SK-N-SH treated with all-trans-retinoic acid at 6 μM for 48 hours (cell line): ENCODE measurements at regions not wholly inside any gene's neighbourhood (a gene's known extent, or its start where the extent isn't known, plus 50 kb on each side); places are given as distances from the start of the nearest gene placed in this dataset.

Experiments used
- ATAC-seq: fragments of 200-7000 bp; cut with Tn5 transposase; 3 replicates; pipeline ENCODE4 v1.9.1; 2020; ENCODE audit warnings: mild to moderate bottlenecking, moderate library complexity
- ARNTL ChIP-seq: fragments of 450-650 bp; formaldehyde crosslinking; IDR thresholded peaks from 2 replicates; pipeline ENCODE4 v1.5.0; 2020; ENCODE audit warnings: low read depth, mild to moderate bottlenecking, moderate library complexity, borderline replicate concordance
- BACH2 ChIP-seq: fragments of 250-450 bp; sonication (Bioruptor Pico); IDR thresholded peaks from 2 replicates; pipeline ENCODE4 v1.9.0; 2021; ENCODE audit warnings: mild to moderate bottlenecking, borderline replicate concordance
- CSRNP3 ChIP-seq: fragments of 250-450 bp; sonication (Bioruptor Pico); IDR thresholded peaks from 2 replicates; pipeline ENCODE4 v1.5.1; 2021; ENCODE audit warnings: mild to moderate bottlenecking, moderate library complexity
- GLIS3 ChIP-seq: fragments of 250-450 bp; sonication (Bioruptor Pico); IDR thresholded peaks from 2 replicates; pipeline ENCODE4 v1.5.0; 2020; ENCODE audit warnings: mild to moderate bottlenecking, moderate library complexity
- OSR1 ChIP-seq: fragments of 250-450 bp; sonication (Bioruptor Pico); IDR thresholded peaks from 2 replicates; pipeline ENCODE4 v1.8.0; 2022; ENCODE audit warnings: moderate library complexity, mild to moderate bottlenecking, inconsistent platforms
- PATZ1 ChIP-seq: fragments of 250-450 bp; sonication (Bioruptor Pico); IDR thresholded peaks from 2 replicates; pipeline ENCODE4 v1.8.0; 2020; ENCODE audit warnings: mild to moderate bottlenecking, moderate library complexity, borderline replicate concordance
- POU6F1 ChIP-seq: fragments of 250-450 bp; sonication (Bioruptor Pico); IDR thresholded peaks from 2 replicates; pipeline ENCODE4 v1.8.0; 2021; ENCODE audit warnings: low read depth, mild to moderate bottlenecking, moderate library complexity, borderline replicate concordance
- SNAI2 ChIP-seq: fragments of 250-450 bp; sonication (Bioruptor Pico); IDR thresholded peaks from 2 replicates; pipeline ENCODE4 v1.5.0; 2020; ENCODE audit warnings: mild to moderate bottlenecking, moderate library complexity
- TCF4 ChIP-seq: fragments of 250-450 bp; sonication (Bioruptor Pico); IDR thresholded peaks from 2 replicates; pipeline ENCODE4 v1.8.0; 2021; ENCODE audit warnings: mild to moderate bottlenecking, moderate library complexity, borderline replicate concordance
- TOX ChIP-seq: fragments of 250-450 bp; sonication (Bioruptor Pico); IDR thresholded peaks from 2 replicates; pipeline ENCODE4 v1.8.0; 2021; ENCODE audit warnings: mild to moderate bottlenecking, moderate library complexity, borderline replicate concordance
- TSHZ2 ChIP-seq: fragments of 250-450 bp; sonication (Bioruptor Pico); IDR thresholded peaks from 2 replicates; pipeline ENCODE4 v1.5.0; 2020; ENCODE audit warnings: mild to moderate bottlenecking, moderate library complexity
- ZC3H10 ChIP-seq: fragments of 250-450 bp; sonication (Bioruptor Pico); IDR thresholded peaks from 2 replicates; pipeline ENCODE4 v1.5.1; 2021; ENCODE audit warnings: mild to moderate bottlenecking, moderate library complexity
- ZFP30 ChIP-seq: fragments of 450-650 bp; formaldehyde crosslinking; IDR thresholded peaks from 2 replicates; pipeline ENCODE4 v1.5.0; 2022; ENCODE audit warnings: mild to moderate bottlenecking, moderate library complexity
- ZNF70 ChIP-seq: fragments of 450-650 bp; formaldehyde crosslinking; IDR thresholded peaks from 2 replicates; pipeline ENCODE4 v1.5.0; 2020; ENCODE audit warnings: mild to moderate bottlenecking, moderate library complexity
- ZNF8 ChIP-seq: fragments of 450-650 bp; formaldehyde crosslinking; IDR thresholded peaks from 2 replicates; pipeline ENCODE4 v1.5.0; 2020; ENCODE audit warnings: mild to moderate bottlenecking, moderate library complexity

- no peak for TF ChIP-seq CSRNP3 (CRISPR knock-in tag)
- no peak for TF ChIP-seq TCF4 (CRISPR knock-in tag)
- TF ChIP-seq ZC3H10 (CRISPR knock-in tag), result no peak
- no peak for TF ChIP-seq ARNTL
- TF ChIP-seq PATZ1, result no peak
- no peak for TF ChIP-seq ZNF70 (CRISPR knock-in tag)
- no peak for TF ChIP-seq GLIS3 (CRISPR knock-in tag)
- TF ChIP-seq SNAI2, result no peak
- no peak for TF ChIP-seq ZNF8 (CRISPR knock-in tag)
- no peak for TF ChIP-seq ZFP30
- no peak for TF ChIP-seq OSR1 (CRISPR knock-in tag)
- TF ChIP-seq, all 23 proteins: peak for 0
These were observed 120.3 kb upstream of the TMPRSS2 start (continued) for GRCh38 chr21:41628256-41628655.

- TF ChIP-seq POU6F1 (CRISPR knock-in tag), result no peak
- no peak for TF ChIP-seq CSRNP3 (CRISPR knock-in tag)
- TF ChIP-seq TSHZ2 (CRISPR knock-in tag), result no peak
- no peak for TF ChIP-seq ZFP30
- no peak for TF ChIP-seq ZNF8 (CRISPR knock-in tag)
- TF ChIP-seq TOX (CRISPR knock-in tag), result no peak
- TF ChIP-seq PATZ1, result no peak
- no peak for TF ChIP-seq BACH2
- TF ChIP-seq, all 23 proteins: peak for 0
- no peak for ATAC-seq
These were observed 119.5 kb upstream of the TMPRSS2 start for GRCh38 chr21:41627428-41627827.

GRCh38 chr21:41626021-41626420 is 118.1 kb upstream of the TMPRSS2 start:
- no peak for ATAC-seq
- TF ChIP-seq PATZ1, result no peak
- no peak for TF ChIP-seq OSR1 (CRISPR knock-in tag)
- TF ChIP-seq TOX (CRISPR knock-in tag), result no peak
- TF ChIP-seq SNAI2, result no peak
- TF ChIP-seq, all 23 proteins: peak for 0
